ENCODE measurements at regions not wholly inside any gene's neighbourhood (a gene's known extent, or its start where the extent isn't known, plus 50 kb on each side); places are given as distances from the start of the nearest gene placed in this dataset.

DNA sequence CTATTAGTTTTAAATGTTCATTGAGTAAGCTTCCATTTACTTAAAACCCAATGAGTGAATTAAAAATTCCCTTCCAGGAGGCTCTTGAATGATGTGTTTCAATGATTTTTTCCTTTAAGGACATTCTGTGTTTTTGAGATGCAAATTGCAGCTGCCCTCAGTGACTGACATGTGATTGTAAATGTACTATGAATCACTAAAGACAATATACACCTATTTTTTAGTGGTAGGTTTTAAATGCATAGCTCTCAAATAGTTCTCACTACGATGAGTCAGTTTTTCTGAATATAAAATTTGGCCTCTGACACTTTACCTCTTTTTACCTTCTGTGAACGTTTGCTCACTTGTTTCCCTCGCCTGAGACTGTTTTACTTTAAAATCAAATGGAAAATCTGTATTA is 204.7 kb downstream of the BARHL2 start:
- TF ChIP-seq CTCF (IDR thresholded peaks at IDR 0.05) (no peak), POLR2A (IDR thresholded peaks at IDR 0.05) (no peak)

All from ovary (tissue), 3 donors.